ENCODE measurements at regions not wholly inside any gene's neighbourhood (a gene's known extent, or its start where the extent isn't known, plus 50 kb on each side); places are given as distances from the start of the nearest gene placed in this dataset.

GRCh38 chr5:62017092-62017491, 288.9 kb upstream of the KIF2A start:
- Histone ChIP-seq H3K9ac (replicated peaks in 1 of 4; ENCODE audit: extremely low read depth in 1 of 4, low read depth in 3 of 4, low read length in 3 of 4) (no peak overlapping the region), H3K79me2 (ENCODE audit: control insufficient read depth in 1 of 2, insufficient read depth in 2 of 2, low read length in 2 of 2) (no peaks in the 10 kb centered on the region), H3K18ac (ENCODE audit: extremely low read depth, low read length) (no peak overlapping the region), H2BK5ac (ENCODE audit: low read depth, low read length) (no peak overlapping the region), H4K91ac (replicated peaks; ENCODE audit: insufficient read length, low read length) (no peak overlapping the region), H2BK15ac (ENCODE audit: low read length) (no peak overlapping the region), H3K9me3 (ENCODE audit: insufficient read depth in 2 of 2, low read depth in 1 of 2, low read length in 1 of 2) (no peaks in the 10 kb centered on the region), H3K23ac (ENCODE audit: insufficient read length) (no peak overlapping the region), H3K23me2 (ENCODE audit: low read depth, low read length) (no peaks in the 10 kb centered on the region), H3K14ac (ENCODE audit: insufficient read length) (no peak overlapping the region), H2BK120ac (replicated peaks; ENCODE audit: low read depth, low read length) (no peak overlapping the region), H3K4me3 (ENCODE audit: extremely low read depth in 1 of 4, insufficient read depth in 2 of 4, low read depth in 3 of 4, low read length in 4 of 4) (no peak overlapping the region), H3K27me3 (replicated peaks in 1 of 4; ENCODE audit: control insufficient read depth in 3 of 4, extremely low read depth in 1 of 4, insufficient read depth in 3 of 4, low read length in 3 of 4) (peaks cover 0 to 2% (median 0%) of the 10 kb centered on the region in 4 experiments; a peak in 2 of 7 replicates), H2AK5ac (ENCODE audit: low read depth, low read length) (no peak overlapping the region), H3K79me1 (ENCODE audit: low read depth, low read length) (no peaks in the 10 kb centered on the region), H4K8ac (ENCODE audit: extremely low read depth, insufficient read depth, low read length) (no peak overlapping the region), H3K27ac (ENCODE audit: low read depth, low read length) (no peak overlapping the region), H3K4ac (replicated peaks; ENCODE audit: insufficient read length, low read depth, low read length) (no peak overlapping the region), H3K4me1 (replicated peaks in 1 of 4; ENCODE audit: control insufficient read depth in 3 of 4, insufficient read depth in 4 of 4, low read length in 3 of 4) (no peaks in the 10 kb centered on the region), H4K20me1 (replicated peaks in 1 of 2; ENCODE audit: control insufficient read depth in 1 of 2, insufficient read depth in 2 of 2, low read length in 2 of 2) (no peaks in the 10 kb centered on the region), H2BK20ac (ENCODE audit: low read length) (no peak overlapping the region), H3K36me3 (ENCODE audit: control insufficient read depth in 2 of 4, insufficient read depth in 4 of 4, low read length in 3 of 4) (no peaks in the 10 kb centered on the region; a peak in 1 of 8 replicates), H2AFZ (ENCODE audit: low read length) (no peak overlapping the region), H2BK12ac (ENCODE audit: low read depth, low read length) (no peak overlapping the region), H4K5ac (ENCODE audit: insufficient read length, low read depth, low read length) (no peak overlapping the region), H3K4me2 (ENCODE audit: insufficient read depth in 1 of 2, low read depth in 2 of 2, low read length in 2 of 2) (no peak overlapping the region), H3K56ac (replicated peaks; ENCODE audit: insufficient read length, low read depth, low read length) (no peak overlapping the region)
- no peak for TF ChIP-seq MAX (IDR thresholded peaks at IDR 0.05)
- TF ChIP-seq SP2 (IDR thresholded peaks at IDR 0.05; ENCODE audit: low read length), result no peak
- TF ChIP-seq EGR1 (IDR thresholded peaks at IDR 0.05; ENCODE audit: borderline replicate concordance, low read depth, low read length), result no peak
- TF ChIP-seq HDAC2 (IDR thresholded peaks at IDR 0.05; ENCODE audit: borderline replicate concordance in 1 of 2, low read depth in 2 of 2, low read length in 2 of 2), result no peak
- TF ChIP-seq KDM5A (IDR thresholded peaks at IDR 0.05; ENCODE audit: low read length), result no peak
- TF ChIP-seq SRF (IDR thresholded peaks at IDR 0.05; ENCODE audit: low read depth, low read length), result no peak
- TF ChIP-seq ZNF274 (IDR thresholded peaks at IDR 0.05; ENCODE audit: borderline replicate concordance, extremely low read depth, low read length), result no peak
- no peak for TF ChIP-seq JUND (IDR thresholded peaks at IDR 0.05; ENCODE audit: low read length)
- no peak for TF ChIP-seq KDM4A (IDR thresholded peaks at IDR 0.05; ENCODE audit: low read depth, low read length, severe bottlenecking)
- TF ChIP-seq CEBPB (IDR thresholded peaks at IDR 0.05; ENCODE audit: low read depth, low read length), result no peak
- TF ChIP-seq BACH1 (IDR thresholded peaks at IDR 0.05; ENCODE audit: low read length), result no peak
- TF ChIP-seq ATF3 (IDR thresholded peaks at IDR 0.05; ENCODE audit: insufficient read depth, low read depth, low read length), result no peak
- POLR2A ChIA-PET (ENCODE audit: partially characterized antibody), result no interaction called here
- no peak for DNase-seq (ENCODE audit: low read depth in 1 of 2, low spot score in 2 of 2)
- WGBS, 2 experiments (ENCODE audit: extremely low coverage in 1 of 2, insufficient coverage in 1 of 2, insufficient read length in 1 of 2, insufficient replicate concordance in 2 of 2, low coverage in 1 of 2, low lambda C conversion rate in 2 of 2, missing lambda C conversion rate in 1 of 2), result 96% methylated on average over 1 of the region's 1 CpG; no CpG with 5 or more reads in 1 of the 2 experiments
- no peak for FAIRE-seq
- CTCF ChIA-PET (ENCODE audit: partially characterized antibody), result no interaction called here
